HG03457 (cell line): ENCODE measurements at regions not wholly inside any gene's neighbourhood (a gene's known extent, or its start where the extent isn't known, plus 50 kb on each side); places are given as distances from the start of the nearest gene placed in this dataset.

ENCODE experiments used
- ATAC-seq: cut with Tn5 transposase; IDR thresholded peaks from one replicate; pipeline ENCODE4 v1.9.1; 2021; ENCODE audit warnings: moderate number of reproducible peaks; ENCODE audit not compliant: unreplicated experiment

GRCh38 chrX:39377157-39377556, 575.9 kb downstream of the MID1IP1 start:
- ATAC-seq: no peak

DNA sequence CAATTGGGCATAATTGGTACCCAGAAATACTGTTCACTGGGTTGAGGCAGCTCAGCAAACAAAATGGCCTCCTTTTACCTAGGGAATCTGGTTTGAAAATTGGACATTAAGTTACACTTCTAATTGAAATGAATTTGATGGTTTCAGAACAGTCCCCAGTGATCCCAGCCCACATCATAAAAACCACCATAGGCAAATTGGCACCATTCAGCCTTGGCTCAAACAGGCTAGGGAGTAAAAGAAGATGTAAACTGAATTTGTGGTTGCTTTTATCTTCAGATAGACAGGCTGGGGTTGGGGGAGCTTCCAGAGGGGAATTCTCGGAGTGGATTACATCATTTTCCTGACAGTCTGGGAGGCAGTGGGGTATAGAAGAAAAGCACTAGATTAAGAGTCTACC, 576.5 kb downstream of the MID1IP1 start:
- ATAC-seq: no peak

DNA sequence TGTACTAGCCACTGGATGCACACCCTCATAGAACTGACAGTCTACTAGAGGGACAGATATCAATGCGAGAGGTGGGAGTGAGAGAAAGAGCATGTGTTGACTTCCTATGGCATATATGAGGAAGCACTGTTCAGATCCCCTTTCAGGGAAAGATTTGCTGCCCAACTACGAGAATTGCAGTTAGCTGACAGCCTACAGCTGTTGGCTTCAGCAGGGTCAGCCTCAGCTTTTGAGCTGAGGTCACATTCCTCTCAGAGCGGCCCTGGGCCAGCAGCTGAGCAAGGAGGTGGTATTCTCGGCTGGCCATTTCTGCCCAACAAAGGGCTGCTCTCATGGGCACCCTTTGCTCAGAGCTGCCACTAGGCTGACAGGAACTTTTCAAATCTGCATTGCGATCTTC, 580.2 kb downstream of the MID1IP1 start:
- no peak for ATAC-seq

DNA sequence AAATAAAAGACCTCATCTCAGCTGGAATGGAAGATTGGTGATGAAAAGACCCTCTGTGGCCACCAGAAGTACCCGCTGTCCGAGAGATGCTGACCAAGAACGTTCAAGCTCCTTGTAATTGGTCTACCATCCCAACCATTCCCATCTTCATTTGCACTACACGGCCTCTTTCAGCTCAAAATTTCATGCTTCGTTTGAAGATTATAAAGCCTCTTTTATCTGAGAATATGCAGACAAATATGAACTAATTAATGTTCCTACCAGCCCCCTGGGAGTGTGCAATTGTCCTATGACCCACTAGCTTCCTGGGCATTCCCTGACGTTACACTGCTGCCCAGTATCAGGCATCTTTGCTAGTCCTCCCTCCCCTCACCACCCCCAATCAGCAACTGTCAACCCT, 583.7 kb downstream of the MID1IP1 start:
- no peak for ATAC-seq

DNA sequence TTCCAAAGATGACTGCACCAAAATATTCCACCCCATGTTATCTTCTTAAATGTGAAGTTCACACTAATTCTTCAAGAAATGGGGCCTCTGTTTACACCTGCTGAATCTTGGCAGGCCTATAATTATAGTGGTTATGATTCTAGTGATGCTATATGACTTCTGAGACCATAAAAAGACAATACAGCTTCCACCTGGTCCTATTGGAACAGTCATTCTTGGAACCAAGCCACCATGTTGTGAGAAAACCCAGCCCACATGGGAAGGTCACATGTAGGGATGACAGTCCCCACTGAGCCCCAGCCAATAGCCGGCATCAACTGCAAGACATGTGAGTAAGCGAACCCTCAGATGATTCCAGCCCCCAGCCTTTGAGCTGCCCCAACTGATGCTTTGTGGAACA, 587.5 kb downstream of the MID1IP1 start:
- ATAC-seq: no peak

DNA sequence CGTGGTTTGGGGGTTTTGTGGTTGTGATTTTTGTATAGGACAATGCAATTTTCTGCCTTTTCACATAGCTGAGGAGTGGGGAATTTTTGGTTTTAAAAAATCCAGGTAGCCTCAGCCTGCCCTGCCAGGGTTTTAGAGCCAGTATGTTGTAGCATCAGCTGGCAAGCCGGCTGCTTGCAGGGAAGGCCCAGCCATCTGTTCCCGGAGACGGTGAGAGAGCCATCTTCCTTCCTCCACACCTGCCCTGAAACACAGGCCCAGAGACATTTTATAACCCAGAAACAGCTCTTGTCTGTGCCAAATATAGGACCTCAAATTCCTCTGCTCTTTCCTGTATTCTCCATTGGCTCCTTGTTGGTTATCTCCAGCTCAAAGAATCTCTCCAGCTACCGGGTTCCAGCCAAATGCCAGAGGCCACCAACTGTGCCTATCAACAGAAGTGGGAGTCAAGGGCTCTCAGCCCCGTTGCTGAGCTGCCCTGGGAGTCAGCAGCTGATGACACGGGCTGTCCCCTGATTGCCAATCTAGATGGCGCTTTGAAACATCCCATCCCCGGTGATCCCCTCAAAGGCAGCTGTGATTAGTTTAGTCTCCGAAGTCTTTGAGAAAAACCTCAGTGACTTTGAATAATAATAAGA, 595.2 kb downstream of the MID1IP1 start:
- no peak for ATAC-seq

- no peak for ATAC-seq
These were observed 596.4 kb downstream of the MID1IP1 start for GRCh38 chrX:39397561-39398199.

DNA sequence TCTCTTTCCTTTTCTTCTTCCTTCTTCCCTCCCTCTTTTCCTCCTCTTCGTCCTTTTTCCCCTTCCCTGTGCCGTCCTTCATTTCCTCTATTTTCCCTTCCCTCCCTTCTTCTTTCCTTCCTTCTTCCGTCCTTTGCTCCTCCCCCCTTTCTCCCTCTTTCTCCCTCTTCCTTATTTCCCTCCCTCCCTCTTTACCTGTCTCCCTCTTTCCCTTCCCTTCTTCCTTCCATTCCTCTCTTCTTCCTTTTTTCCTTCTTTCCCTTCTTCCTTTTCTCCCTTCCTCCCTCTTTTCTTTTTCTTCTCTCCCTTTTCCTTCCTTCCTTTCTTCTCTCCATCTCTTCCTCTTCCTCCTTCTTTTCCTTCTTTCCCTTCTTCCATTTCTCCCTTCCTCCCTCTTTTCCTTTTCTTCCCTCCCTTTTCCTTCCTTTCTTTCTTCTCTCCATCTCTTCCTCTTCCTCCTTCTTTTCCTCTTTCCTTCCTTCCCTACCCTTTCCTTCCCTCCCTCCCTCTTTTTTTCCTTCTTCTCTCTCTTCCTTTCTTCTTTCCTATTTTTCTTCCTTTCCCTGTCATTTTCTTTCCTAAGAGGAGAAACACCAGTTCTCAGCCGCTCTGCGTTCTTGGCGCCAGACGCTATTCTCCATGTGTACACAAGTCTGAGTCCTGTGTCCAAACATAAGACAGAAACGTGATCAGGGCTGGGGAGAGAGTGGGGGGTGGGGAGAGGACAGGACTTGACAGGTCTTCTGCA, 597.1 kb downstream of the MID1IP1 start:
- ATAC-seq: no peak

DNA sequence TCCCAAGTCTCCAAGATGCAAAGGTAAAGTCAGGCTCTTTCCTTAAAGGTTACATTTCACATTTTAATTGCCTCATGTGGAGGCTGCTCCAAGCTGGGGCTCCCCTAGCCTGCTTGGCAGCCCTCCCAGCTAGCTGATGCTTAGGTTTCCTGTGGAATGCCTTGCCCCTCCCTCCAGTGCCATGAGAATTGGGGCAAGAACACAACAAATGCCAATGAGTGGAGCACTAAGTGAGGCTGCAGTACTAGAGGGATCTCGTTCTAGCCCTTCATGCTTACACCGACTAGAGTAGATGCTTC, 597.7 kb downstream of the MID1IP1 start:
- no peak for ATAC-seq

DNA sequence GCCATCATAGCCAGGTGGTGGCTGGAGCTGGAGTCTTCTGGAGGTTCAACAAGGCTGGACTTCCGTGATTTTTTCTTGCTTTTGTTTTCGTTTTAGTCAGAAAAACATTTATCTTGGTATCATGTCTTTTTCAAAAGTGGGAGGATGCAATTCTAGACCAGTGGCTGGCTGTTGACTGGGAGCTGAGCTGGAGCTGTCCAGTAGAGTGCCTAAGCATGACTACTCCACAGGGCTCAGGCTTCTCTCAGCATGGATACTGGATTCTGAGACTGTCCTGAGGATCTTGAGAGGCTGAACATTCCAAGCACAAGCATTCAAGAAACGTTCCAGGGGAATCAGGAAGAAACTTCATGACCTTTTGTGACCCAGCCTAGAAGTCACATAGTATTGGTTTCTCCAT, 598.1 kb downstream of the MID1IP1 start:
- ATAC-seq: no peak

DNA sequence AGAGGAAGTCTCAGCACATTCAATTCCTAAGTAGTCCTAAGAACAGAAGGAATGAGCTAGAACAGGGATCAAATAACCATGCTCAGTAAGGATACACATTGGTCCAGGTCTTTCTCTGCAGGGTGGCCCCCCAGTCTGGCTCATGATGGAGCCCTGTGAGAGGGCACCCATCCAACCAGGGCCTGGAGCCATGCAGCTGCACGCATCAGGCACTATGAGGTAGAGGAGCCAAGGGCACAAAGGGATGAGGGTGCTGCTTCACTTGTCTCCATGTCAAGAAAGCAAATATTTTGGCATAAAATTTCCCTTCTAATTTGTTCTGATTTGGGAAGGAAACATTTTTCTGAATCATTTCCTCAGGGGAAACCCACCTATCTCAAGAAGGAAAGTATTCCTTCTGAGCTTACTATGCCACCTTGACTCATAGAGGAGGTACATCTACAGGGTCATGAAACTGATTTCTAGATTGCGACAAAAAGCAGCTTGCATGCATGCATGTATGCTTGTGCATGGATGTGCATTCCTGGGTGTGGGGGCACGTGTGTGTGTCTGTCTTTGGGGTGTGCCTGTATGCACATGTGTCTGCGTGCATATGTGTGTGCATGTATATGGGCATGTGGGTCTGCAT, 600.3 kb downstream of the MID1IP1 start:
- ATAC-seq: no peak

DNA sequence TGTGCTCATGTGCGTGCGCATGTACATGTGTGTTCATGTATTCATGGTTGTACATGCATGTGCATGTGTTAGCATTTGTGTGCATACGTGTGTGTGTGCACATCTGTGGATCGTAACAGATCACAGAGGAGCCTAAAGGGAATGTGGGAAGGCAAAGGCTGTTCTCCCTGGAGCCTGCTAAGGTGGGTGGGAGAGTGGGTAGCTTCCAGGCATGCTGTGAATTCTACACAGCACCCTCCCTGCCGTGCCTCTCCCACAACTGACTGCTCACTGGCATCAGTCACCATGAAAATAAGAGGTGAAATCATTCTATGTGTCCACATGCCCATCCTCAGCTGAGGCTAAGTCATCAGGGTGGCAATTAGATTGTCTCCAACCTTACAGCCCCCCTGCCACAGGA, 600.9 kb downstream of the MID1IP1 start:
- ATAC-seq: no peak

- no peak for ATAC-seq
These were observed 605.5 kb downstream of the MID1IP1 start for GRCh38 chrX:39406799-39407198.

DNA sequence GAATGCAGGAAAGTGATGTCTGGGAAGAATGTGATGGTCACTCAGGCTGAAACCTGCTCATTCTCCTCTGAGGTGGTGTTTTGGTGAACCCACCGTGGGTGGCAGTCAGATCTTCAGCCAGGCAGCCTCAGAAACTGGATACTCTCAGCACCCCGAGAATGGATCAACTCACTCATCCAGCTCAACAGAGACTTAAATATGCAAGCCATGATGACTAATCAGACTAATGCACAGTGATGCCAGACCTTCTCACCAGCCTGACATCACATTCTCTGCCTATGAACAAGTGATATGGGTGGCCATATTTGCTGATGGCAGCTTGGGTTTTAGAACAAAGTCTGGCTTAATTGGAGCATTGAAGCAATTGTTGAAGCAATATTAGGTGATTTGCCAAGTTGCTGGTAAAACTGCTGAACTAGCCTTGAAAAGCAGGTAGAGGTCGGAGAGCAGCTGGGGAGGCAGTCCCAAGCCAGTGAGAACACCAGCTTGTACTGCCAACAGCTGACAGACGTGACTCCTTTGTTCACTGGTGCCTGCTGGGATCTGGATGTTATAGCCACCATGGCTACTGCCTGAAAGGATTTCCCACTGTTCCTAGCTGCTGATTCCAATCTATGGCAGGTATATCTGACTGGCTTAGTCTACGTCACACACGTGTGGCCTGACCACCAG, 608.1 kb downstream of the MID1IP1 start:
- ATAC-seq: no peak

- no peak for ATAC-seq
These were observed 613.1 kb downstream of the MID1IP1 start for GRCh38 chrX:39414290-39414854.

- ATAC-seq: no peak
These were observed 615.4 kb downstream of the MID1IP1 start for GRCh38 chrX:39416547-39417260.

GRCh38 chrX:39418254-39418704, 617.0 kb downstream of the MID1IP1 start:
- no peak for ATAC-seq

DNA sequence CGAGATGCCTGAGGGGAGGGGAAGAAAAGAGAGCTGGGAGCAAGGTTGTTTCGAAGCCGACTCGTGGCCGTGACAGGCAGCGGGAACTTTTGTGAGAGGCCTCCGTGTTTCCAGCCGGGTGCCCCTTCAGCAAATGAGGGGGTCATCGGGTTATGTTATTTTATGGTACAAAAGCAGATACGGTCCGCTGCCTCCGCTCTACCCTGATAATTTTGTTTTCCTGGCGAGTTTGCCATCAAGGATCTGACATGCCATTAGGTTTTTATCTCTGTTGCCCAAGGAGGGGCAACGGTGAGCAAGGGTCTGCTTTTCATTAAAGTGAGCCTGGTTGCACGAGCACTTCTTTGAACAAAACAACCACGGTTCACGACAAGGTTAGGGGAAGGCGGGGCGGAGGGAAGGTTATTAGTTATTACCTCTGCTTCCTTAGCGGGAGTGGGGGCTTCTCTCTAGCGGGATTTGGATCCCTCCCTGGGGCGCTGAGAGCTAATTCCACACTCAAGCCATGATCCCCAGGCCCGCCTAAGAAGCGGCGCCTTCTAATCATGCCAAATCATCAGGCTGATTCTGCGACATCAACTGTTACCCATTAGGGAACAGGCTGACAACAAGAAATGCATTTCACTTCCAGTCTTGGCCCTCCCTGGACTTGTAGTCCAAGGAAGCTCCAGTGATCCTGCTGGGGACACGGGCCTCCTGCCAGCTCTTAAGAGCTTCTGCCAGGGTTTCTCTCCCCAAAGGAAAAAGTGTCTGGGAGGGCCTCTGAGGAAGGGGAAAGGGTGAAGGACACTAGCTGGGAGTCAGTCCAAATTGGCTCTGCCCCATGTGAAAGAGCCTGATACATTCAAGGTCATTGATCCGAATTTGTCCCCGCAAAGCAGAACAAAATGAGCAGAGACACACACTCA, 617.7 kb downstream of the MID1IP1 start:
- ATAC-seq: no peak

DNA sequence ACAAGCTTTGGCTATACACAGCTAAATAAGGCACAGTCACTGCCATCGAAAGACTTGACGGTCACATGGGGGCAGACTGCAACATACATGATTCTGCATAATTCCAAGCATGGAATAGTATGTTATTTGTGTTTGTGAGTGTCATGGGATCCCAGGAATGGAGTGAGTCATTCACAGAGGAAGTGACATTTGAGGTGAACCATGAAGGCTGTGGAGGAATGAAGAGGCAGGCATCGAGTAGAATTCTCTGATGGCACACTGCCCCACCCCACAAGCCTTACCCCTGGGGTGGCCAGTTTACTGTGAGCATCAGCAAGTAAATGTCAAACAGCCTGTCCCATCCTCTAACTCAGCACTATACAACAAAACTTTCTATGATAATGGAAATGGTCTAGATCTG, 619.7 kb downstream of the MID1IP1 start:
- ATAC-seq: no peak
